ENCODE measurements at regions not wholly inside any gene's neighbourhood (a gene's known extent, or its start where the extent isn't known, plus 50 kb on each side); places are given as distances from the start of the nearest gene placed in this dataset.
"Not testable (repeated sequence)": the region's sequence is repeated elsewhere in the genome, so short reads cannot be mapped to it uniquely, and the experiment has no call there.

DNA sequence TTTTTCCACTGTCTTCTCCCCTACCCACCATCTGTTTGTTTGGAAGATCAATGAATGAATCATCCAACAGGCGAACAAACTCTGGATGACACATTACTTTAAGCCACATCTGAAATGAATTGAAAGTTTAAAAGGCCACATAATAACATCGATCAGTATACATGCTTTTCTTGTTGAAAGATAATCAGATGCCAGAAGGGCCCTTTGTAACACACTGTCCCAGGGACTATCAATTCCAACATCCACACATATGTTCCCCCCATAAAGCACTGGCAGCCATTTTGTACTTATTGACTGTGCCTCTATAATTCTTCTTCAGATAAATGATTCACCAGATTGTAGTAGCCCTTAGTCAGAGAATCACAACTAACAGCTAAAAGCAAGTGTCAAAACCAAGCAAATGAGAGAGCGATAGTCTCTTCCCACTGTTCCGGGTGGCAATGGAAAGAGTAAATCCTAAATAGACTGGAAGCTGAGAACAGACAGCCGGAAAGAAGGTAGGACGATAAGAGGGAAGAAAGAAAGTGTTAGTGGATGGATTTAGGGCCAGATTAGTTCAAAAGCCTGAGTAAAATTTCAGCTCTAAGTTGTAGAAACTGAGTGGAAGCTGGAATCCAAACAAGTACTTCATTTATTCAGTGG lies 184.9 kb upstream of the TENT5A start:
- no peak for DNase-seq (ENCODE audit: low spot score in 2 of 2)
- Histone ChIP-seq H3K4me3 (no peak overlapping the region), H3K36me3 (no peaks in the 10 kb centered on the region), H3K4me1 (peaks cover 25% of the 10 kb centered on the region), H3K9me3 (no peaks in the 10 kb centered on the region), H3K27ac (peak overlapping the region; percentile 25), H3K27me3 (no peaks in the 10 kb centered on the region)
- TF ChIP-seq, protein P1, sequence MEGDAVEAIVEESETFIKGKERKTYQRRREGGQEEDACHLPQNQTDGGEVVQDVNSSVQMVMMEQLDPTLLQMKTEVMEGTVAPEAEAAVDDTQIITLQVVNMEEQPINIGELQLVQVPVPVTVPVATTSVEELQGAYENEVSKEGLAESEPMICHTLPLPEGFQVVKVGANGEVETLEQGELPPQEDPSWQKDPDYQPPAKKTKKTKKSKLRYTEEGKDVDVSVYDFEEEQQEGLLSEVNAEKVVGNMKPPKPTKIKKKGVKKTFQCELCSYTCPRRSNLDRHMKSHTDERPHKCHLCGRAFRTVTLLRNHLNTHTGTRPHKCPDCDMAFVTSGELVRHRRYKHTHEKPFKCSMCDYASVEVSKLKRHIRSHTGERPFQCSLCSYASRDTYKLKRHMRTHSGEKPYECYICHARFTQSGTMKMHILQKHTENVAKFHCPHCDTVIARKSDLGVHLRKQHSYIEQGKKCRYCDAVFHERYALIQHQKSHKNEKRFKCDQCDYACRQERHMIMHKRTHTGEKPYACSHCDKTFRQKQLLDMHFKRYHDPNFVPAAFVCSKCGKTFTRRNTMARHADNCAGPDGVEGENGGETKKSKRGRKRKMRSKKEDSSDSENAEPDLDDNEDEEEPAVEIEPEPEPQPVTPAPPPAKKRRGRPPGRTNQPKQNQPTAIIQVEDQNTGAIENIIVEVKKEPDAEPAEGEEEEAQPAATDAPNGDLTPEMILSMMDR (IDR thresholded peaks at IDR 0.05), result no peak
- TF ChIP-seq EP300 (IDR thresholded peaks at IDR 0.05) (no peak), POLR2A (IDR thresholded peaks at IDR 0.05) (no peak), POLR2AphosphoS5 (IDR thresholded peaks at IDR 0.05) (no peak)
- WGBS, result 65% methylated on average over 6 of the region's 6 CpGs

DNA sequence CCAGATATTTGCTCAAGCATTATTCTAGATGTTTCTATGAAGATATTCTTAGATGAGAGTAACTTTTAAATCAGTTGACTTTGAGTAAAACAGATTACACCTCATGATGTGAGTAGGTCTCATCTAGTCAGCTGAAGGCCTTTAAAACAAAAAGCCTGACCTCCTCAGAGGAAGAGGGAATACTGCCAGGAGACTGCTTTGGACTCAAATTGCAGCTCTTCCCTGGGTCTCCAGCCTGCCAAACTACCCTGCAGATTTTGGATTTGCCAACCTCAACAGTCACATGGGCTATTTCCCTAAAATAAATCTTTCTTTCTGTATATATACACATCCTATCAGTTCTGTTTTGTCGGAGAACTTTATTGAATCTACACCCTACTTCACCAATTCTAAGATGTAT lies 182.5 kb upstream of the TENT5A start:
- Histone ChIP-seq H3K27ac (no peak overlapping the region), H3K4me1 (peaks cover 25% of the 10 kb centered on the region), H3K9me3 (no peaks in the 10 kb centered on the region), H3K36me3 (no peaks in the 10 kb centered on the region), H3K4me3 (no peak overlapping the region), H3K27me3 (no peaks in the 10 kb centered on the region)
- TF ChIP-seq, protein P1 (IDR thresholded peaks at IDR 0.05), result no peak
- TF ChIP-seq POLR2A (IDR thresholded peaks at IDR 0.05) (no peak), POLR2AphosphoS5 (IDR thresholded peaks at IDR 0.05) (no peak)
- DNase-seq (ENCODE audit: low spot score in 2 of 2), result no peak
- WGBS, result 93% methylated on average over 1 of the region's 1 CpG

DNA sequence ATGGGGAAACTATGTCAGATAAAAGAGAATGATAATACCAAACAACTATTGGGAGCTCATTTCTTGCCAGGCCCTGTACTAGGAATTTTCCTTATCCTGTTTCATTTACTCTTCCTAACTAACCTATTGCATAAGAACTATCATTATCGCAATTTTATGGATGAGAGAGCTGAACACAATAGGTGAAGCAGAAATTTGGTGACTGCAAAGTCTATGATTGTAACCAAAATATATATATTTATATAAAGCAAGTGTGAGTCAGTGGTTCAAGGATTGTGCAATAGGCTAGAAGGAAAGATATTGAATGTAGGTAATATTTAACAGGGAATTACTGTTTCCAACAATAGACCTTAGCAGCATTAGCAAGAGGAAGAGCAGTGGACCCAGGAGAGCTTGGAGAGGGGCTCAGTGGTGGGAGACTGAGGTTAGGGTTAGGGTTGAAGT lies 181.1 kb upstream of the TENT5A start:
- Histone ChIP-seq H3K27me3 (no peaks in the 10 kb centered on the region), H3K27ac (no peak overlapping the region), H3K9me3 (no peaks in the 10 kb centered on the region), H3K4me1 (peaks cover 12% of the 10 kb centered on the region), H3K36me3 (no peaks in the 10 kb centered on the region), H3K4me3 (no peak overlapping the region)
- DNase-seq (ENCODE audit: low spot score in 2 of 2), result no peak
- no peak for TF ChIP-seq EP300 (IDR thresholded peaks at IDR 0.05)
- TF ChIP-seq POLR2A (IDR thresholded peaks at IDR 0.05), result no peak
- TF ChIP-seq, protein P1 (IDR thresholded peaks at IDR 0.05), result no peak
- no peak for TF ChIP-seq POLR2AphosphoS5 (IDR thresholded peaks at IDR 0.05)
- WGBS, result 86% methylated on average over 1 of the region's 1 CpG

DNA sequence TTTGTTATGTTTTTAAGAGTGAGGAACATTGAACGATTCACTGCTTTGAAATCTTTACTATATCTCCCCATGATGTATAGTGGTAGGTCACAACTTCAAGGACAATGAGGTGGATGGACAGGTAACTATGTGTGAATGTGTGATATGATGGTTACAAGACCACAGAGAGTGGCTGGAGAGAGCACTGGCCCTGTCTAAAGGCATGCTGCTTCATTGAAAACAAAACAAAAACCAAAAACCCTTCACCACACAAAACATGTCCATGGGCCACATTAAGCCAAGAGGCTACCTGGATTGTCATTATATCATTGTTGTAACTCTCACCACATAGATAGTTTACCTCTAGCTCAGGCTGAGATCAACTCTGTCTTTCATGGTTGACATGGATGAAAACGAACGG lies 180.6 kb upstream of the TENT5A start:
- Histone ChIP-seq H3K4me3 (no peak overlapping the region), H3K9me3 (no peaks in the 10 kb centered on the region), H3K4me1 (peaks cover 8% of the 10 kb centered on the region), H3K27ac (no peak overlapping the region), H3K36me3 (no peaks in the 10 kb centered on the region), H3K27me3 (no peaks in the 10 kb centered on the region)
- TF ChIP-seq, protein P1 (IDR thresholded peaks at IDR 0.05), result no peak
- TF ChIP-seq POLR2AphosphoS5 (IDR thresholded peaks at IDR 0.05) (no peak), POLR2A (IDR thresholded peaks at IDR 0.05) (no peak), EP300 (IDR thresholded peaks at IDR 0.05) (no peak)
- DNase-seq (ENCODE audit: low spot score in 2 of 2), result no peak
- WGBS, result 100% methylated on average over 3 of the region's 3 CpGs

DNA sequence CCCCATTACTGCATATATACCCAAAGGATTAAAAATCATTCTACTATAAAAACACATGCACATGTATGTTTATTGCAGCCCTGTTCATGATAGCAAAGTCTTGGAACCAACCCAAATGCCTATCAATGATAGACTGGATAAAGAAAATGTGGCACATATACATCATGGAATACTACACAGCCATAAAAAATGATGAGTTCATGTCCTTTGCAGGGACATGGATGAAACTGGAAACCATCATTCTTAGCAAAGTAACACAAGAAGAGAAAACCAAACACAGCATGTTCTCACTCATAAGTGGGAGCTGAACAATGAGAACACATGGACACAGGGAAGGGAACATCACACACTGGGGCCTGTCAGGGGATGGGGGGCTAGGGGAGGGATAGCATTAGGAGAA lies 180.0 kb upstream of the TENT5A start:
- not testable (repeated sequence) for H3K27ac ChIP-seq; H3K4me1 ChIP-seq; H3K9me3 ChIP-seq; H3K27me3 ChIP-seq; DNase-seq (ENCODE audit: low spot score in 2 of 2); H3K36me3 ChIP-seq; H3K4me3 ChIP-seq

DNA sequence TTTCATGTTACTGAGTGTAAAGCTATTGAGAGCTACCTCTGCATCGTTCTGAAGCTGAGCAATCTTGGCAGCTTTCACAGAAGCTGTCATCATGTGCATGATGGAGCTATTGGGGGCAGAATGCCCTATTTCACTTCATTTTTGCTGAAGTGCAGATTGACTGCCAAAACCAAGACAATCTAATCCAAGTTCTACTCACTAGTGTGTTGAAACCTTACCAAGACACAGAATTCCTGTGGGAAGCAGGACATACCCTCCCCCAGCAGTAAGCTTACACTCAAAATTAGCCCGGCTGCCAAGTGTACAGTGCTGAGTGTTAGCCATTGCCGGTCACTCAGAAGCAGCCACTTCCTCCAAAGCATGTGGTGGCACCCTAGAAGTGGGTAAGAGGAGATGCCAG lies 177.3 kb upstream of the TENT5A start:
- no peak for TF ChIP-seq POLR2A (IDR thresholded peaks at IDR 0.05)
- TF ChIP-seq EP300 (IDR thresholded peaks at IDR 0.05), result no peak
- TF ChIP-seq, protein P1 (IDR thresholded peaks at IDR 0.05), result no peak
- TF ChIP-seq POLR2AphosphoS5 (IDR thresholded peaks at IDR 0.05), result no peak
- 69% methylated on average over 3 of the region's 3 CpGs for WGBS

More for the DNA sequence above, 177.3 kb upstream of the TENT5A start:
- H3K4me1 ChIP-seq, result no peaks in the 10 kb centered on the region
- no peaks in the 10 kb centered on the region for H3K9me3 ChIP-seq
- no peaks in the 10 kb centered on the region for H3K27me3 ChIP-seq
- H3K36me3 ChIP-seq, result no peaks in the 10 kb centered on the region
- no peak for DNase-seq (ENCODE audit: low spot score in 2 of 2)
- no peak overlapping the region for H3K4me3 ChIP-seq
- H3K27ac ChIP-seq, result no peak overlapping the region
